PC-3 (cell line): ENCODE measurements at regions not wholly inside any gene's neighbourhood (a gene's known extent, or its start where the extent isn't known, plus 50 kb on each side); places are given as distances from the start of the nearest gene placed in this dataset.

Experiments
- EZH2 ChIP-seq: fragments of 300-600 bp; sonication (generic); IDR thresholded peaks from one replicate; pipeline ENCODE4 v1.6.1; 2017; ENCODE audit warnings: antibody characterized with exemption, mild to moderate bottlenecking, low read length; ENCODE audit not compliant: unreplicated experiment
- EZH2phosphoT487 ChIP-seq: fragments of 300-600 bp; sonication (generic); IDR thresholded peaks from 2 replicates; pipeline ENCODE4 v1.6.1; 2018; ENCODE audit warnings: mild to moderate bottlenecking, antibody characterized with exemption, low read length, borderline replicate concordance
- TF ChIP-seq, protein P1 (sequence below): fragments of 300-600 bp; sonication (generic); conservative IDR thresholded peaks from 2 replicates; pipeline ENCODE4 v1.5.1; 2017; ENCODE audit warnings: antibody characterized with exemption, low read depth, mild to moderate bottlenecking, low read length

DNA sequence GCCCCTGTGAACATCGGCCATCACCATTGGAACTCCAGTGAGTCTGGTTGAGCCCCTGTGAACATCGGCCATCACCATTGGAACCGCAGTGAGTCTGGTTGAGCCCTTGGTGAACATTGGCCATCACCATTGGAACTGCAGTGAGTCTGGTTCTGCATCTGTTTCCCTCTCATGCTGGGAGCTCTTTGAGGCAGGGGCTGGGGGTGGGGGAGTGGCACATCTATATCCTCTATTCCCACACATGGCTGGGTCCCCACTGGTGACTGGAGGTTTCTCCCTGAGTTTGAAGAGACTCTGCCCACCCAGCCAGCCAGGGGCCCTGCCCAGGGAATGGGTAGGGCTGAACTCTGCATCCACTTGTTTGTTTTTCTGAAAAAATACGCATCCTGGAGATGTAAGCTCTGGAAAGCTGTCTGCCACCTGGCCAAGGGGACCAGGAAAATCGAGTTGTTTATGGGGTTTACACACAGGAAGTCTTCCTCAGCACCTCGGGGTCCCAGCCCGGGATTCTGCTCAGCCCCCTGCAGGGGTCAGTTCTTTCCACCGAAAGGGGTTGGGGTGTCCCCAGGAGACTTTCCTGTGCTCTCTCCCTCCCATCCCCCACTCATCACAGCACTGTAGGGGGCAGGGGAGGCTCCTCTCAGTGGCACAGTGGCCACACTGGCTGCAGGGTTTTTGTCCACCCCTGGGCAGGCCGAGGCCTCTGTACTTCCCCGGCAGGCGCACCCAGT, 170.5 kb upstream of the GSC start:
- TF ChIP-seq EZH2 (no peak), EZH2phosphoT487 (no peak)
- TF ChIP-seq, protein P1, sequence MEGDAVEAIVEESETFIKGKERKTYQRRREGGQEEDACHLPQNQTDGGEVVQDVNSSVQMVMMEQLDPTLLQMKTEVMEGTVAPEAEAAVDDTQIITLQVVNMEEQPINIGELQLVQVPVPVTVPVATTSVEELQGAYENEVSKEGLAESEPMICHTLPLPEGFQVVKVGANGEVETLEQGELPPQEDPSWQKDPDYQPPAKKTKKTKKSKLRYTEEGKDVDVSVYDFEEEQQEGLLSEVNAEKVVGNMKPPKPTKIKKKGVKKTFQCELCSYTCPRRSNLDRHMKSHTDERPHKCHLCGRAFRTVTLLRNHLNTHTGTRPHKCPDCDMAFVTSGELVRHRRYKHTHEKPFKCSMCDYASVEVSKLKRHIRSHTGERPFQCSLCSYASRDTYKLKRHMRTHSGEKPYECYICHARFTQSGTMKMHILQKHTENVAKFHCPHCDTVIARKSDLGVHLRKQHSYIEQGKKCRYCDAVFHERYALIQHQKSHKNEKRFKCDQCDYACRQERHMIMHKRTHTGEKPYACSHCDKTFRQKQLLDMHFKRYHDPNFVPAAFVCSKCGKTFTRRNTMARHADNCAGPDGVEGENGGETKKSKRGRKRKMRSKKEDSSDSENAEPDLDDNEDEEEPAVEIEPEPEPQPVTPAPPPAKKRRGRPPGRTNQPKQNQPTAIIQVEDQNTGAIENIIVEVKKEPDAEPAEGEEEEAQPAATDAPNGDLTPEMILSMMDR: no peak
